HFFc6 (cell line): ENCODE measurements at regions not wholly inside any gene's neighbourhood (a gene's known extent, or its start where the extent isn't known, plus 50 kb on each side); places are given as distances from the start of the nearest gene placed in this dataset.

ENCODE experiments used
- DNase-seq: peaks from one replicate; pipeline ENCODE4 v3.0.0-alpha.2; 2018
- H3K27ac Mint-ChIP-seq: 2 replicates; pipeline ENCODE4 v1.8.0; 2020; ENCODE audit warnings: mild to moderate bottlenecking, mixed read lengths
- H3K27me3 Mint-ChIP-seq: 2 replicates; pipeline ENCODE4 v1.8.0; 2021; ENCODE audit warnings: mild to moderate bottlenecking, moderate library complexity, mixed read lengths; ENCODE audit not compliant: insufficient read depth
- H3K36me3 Mint-ChIP-seq: 2 replicates; pipeline ENCODE4 v1.8.0; 2021; ENCODE audit warnings: low read depth, mixed read lengths
- H3K4me1 Mint-ChIP-seq: 2 replicates; pipeline ENCODE4 v1.8.0; 2020; ENCODE audit warnings: low read depth, mixed read lengths
- H3K4me3 Mint-ChIP-seq: 2 replicates; pipeline ENCODE4 v1.8.0; 2020; ENCODE audit warnings: mild to moderate bottlenecking, moderate library complexity, mixed read lengths
- H3K9me3 Mint-ChIP-seq: 2 replicates; pipeline ENCODE4 v1.8.0; 2020; ENCODE audit warnings: mild to moderate bottlenecking, mixed read lengths
- TF ChIP-seq, protein P1 (sequence below): fragments of 200-600 bp; sonication (generic); IDR thresholded peaks from 2 replicates; pipeline ENCODE4 v1.5.0; 2021; ENCODE audit warnings: antibody characterized with exemption, mild to moderate bottlenecking

DNA sequence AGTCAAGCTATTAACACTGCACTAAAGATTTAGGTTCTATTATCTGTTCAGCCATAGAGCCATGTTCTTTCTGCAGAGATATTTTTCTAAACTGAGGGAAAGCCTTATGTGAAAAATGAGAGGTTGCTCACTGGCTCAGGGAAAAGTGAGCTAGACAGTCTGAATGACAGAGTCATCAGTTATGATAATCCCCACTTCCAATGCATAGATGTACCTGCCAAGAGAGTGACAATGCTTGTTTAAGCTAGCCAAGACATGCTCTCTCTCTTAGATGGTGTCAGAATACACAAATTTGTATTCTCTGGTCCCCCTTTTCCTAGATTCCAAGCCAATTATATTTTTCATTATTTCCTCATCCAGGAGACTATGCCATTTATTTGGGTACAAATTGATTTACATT lies 176.9 kb upstream of the FRMD6 start:
- Mint-ChIP-seq H3K4me3 (no peak overlapping the region), H3K36me3 (no peaks in the 10 kb centered on the region), H3K9me3 (no peaks in the 10 kb centered on the region), H3K27me3 (no peaks in the 10 kb centered on the region), H3K27ac (no peak overlapping the region), H3K4me1 (peaks cover 42% of the 10 kb centered on the region)
- no peak for DNase-seq
- TF ChIP-seq, protein P1, sequence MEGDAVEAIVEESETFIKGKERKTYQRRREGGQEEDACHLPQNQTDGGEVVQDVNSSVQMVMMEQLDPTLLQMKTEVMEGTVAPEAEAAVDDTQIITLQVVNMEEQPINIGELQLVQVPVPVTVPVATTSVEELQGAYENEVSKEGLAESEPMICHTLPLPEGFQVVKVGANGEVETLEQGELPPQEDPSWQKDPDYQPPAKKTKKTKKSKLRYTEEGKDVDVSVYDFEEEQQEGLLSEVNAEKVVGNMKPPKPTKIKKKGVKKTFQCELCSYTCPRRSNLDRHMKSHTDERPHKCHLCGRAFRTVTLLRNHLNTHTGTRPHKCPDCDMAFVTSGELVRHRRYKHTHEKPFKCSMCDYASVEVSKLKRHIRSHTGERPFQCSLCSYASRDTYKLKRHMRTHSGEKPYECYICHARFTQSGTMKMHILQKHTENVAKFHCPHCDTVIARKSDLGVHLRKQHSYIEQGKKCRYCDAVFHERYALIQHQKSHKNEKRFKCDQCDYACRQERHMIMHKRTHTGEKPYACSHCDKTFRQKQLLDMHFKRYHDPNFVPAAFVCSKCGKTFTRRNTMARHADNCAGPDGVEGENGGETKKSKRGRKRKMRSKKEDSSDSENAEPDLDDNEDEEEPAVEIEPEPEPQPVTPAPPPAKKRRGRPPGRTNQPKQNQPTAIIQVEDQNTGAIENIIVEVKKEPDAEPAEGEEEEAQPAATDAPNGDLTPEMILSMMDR, result no peak

DNA sequence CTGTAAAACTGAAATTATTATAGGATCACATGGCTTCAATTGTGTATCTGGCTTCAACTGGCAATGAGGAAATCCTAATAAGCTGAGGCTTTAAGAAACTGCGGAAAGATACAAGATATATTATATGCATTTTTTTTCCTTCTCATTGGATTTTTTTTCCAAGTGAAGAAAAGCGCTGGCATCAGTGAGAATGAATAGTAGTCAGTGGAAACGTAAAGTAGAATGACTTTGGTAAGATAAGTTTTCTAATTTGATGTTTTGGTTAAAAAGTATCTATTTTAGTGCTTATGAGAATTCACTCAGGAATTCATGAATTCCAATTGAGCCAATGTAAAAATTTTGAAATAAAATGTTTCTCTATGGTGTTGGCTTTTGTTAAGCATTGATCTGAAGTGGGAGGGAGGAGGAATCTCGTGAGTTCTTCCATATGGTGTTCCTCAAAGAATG lies 173.5 kb upstream of the FRMD6 start:
- H3K4me1 Mint-ChIP-seq, result peaks cover 34% of the 10 kb centered on the region
- DNase-seq, result no peak

DNA sequence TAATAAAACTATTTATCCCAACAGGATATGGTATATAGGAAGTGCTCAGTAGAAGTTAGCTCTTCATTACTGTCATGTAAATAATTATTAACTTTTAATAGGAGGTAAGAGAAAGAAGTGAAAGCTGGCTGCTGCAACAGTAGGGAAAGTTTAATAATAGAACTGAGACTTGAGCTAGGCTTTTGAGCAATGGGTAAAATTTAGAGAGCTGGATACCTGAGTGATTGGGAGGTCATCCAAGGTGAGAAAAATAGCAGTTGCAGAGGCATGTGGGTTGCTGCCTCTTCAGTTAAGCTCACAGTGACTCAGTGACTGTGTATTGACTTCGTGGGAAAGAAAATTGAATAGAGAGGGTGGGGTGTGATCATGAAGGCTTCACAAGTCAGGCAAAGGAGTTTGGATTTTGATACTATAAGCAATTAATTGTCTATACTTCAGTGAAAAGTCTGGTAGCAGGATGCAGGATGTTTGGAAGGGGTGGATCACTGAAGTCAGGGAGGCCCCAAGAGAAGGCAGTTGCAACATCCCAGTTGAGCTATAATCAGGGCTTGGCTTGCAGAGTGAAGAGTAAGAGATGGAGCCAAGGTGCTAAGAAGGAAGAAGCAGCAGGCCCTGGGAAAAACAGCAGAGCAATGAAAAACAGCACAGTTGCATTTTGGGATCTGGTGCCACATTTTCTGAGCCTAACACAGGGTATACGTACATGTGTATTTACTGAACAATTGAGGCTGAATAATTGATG lies 172.0 kb upstream of the FRMD6 start:
- TF ChIP-seq, protein P1, result no peak
- Mint-ChIP-seq H3K9me3 (no peaks in the 10 kb centered on the region), H3K27me3 (no peaks in the 10 kb centered on the region), H3K36me3 (0 out of 2 replicates have a peak, but pooled peaks cover 4% of the 10 kb centered on the region), H3K27ac (no peak overlapping the region), H3K4me1 (peaks cover 22% of the 10 kb centered on the region), H3K4me3 (no peak overlapping the region)
- no peak for DNase-seq

More for the DNA sequence above, 173.5 kb upstream of the FRMD6 start:
- H3K27ac Mint-ChIP-seq, result no peak overlapping the region
- 0 out of 2 replicates have a peak, but pooled peaks cover 3% of the 10 kb centered on the region for H3K36me3 Mint-ChIP-seq
- H3K9me3 Mint-ChIP-seq, result no peaks in the 10 kb centered on the region
- H3K27me3 Mint-ChIP-seq, result no peaks in the 10 kb centered on the region
- TF ChIP-seq, protein P1, result no peak
- H3K4me3 Mint-ChIP-seq, result no peak overlapping the region

DNA sequence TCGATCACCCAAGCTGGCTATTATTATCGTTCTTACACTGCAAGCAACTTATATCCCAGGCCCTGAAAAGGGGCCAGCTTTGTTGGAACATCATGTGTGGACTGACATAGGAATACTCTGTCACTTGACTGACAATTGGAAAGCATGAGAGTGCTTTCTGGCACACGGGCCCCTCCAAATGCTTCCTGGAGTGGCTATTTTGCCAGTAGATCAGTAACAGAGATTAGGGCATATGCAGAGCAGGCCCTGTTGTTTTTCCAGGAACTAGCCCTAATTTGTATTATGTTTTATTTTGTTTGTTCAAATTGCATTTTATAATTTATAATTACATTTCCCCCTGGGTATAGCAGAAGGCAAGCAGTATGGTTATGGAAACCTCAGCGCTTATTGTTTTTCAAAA lies 170.1 kb upstream of the FRMD6 start:
- no peaks in the 10 kb centered on the region for H3K27me3 Mint-ChIP-seq
- TF ChIP-seq, protein P1, result no peak
- no peaks in the 10 kb centered on the region for H3K9me3 Mint-ChIP-seq
- H3K27ac Mint-ChIP-seq, result no peak overlapping the region
- 0 out of 2 replicates have a peak, but pooled peaks cover 4% of the 10 kb centered on the region for H3K36me3 Mint-ChIP-seq
- H3K4me3 Mint-ChIP-seq, result no peak overlapping the region
- no peak for DNase-seq
- H3K4me1 Mint-ChIP-seq, result peaks cover 10% of the 10 kb centered on the region; the same call in 1 of the 2 replicates

DNA sequence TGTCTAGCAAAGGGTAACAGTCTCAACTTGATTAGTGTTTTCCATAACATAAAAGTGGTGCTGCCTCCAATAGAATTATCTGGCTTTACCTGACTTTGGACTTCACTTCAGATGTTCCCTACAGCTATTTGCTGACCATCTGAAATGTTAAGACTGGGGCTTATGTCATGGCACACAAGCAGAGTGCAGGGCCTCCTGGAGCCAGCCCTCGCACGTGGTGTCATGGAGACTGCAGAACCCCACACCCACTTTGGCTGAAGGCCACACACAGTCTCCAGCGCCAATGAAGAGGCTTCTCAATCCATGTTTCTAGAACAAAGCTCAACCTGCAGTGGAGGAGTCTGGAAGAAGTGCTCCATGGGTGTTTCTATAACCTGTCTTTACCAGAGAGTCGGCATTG lies 169.6 kb upstream of the FRMD6 start:
- H3K27me3 Mint-ChIP-seq, result no peaks in the 10 kb centered on the region
- peaks cover 5% of the 10 kb centered on the region; the same call in 1 of the 2 replicates for H3K4me1 Mint-ChIP-seq
- no peak for DNase-seq
- no peak overlapping the region for H3K27ac Mint-ChIP-seq
- H3K9me3 Mint-ChIP-seq, result no peaks in the 10 kb centered on the region
- TF ChIP-seq, protein P1, result no peak
- H3K36me3 Mint-ChIP-seq, result 0 out of 2 replicates have a peak, but pooled peaks cover 4% of the 10 kb centered on the region
- H3K4me3 Mint-ChIP-seq, result no peak overlapping the region
